GDM1 (cell line): ENCODE measurements at regions not wholly inside any gene's neighbourhood (a gene's known extent, or its start where the extent isn't known, plus 50 kb on each side); places are given as distances from the start of the nearest gene placed in this dataset.
"Not testable (repeated sequence)": the region's sequence is repeated elsewhere in the genome, so short reads cannot be mapped to it uniquely, and the experiment has no call there.

Experiments
- DNase-seq: peaks from one replicate; lab custom pipeline; 2025; lab: John Stamatoyannopoulos, UW

DNA sequence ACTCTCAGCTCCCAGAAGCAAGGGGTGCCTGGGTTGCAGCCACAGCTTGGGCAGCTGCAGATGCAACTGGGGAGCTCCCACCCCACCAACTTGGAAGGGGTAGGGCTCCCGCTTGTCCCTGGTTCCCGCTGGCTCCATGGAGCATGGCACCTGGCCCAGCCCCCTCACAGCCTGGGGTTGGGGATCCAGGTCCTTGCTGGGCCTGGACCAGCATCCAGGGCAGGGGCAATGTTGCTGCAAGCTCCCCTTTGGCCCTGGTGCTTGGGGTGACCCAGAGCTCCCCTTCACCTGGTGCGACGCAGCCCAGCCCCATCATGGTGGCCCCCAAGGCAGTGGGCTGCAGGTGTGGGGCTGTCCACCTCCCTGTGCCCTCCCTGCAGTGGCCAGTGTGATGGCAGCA is 99.6 kb upstream of the FRMD4B start:
- DNase-seq = no peak

- no peak for DNase-seq
Measured at GRCh38 chr3:69484507-69485393, 98.9 kb upstream of the FRMD4B start.

DNA sequence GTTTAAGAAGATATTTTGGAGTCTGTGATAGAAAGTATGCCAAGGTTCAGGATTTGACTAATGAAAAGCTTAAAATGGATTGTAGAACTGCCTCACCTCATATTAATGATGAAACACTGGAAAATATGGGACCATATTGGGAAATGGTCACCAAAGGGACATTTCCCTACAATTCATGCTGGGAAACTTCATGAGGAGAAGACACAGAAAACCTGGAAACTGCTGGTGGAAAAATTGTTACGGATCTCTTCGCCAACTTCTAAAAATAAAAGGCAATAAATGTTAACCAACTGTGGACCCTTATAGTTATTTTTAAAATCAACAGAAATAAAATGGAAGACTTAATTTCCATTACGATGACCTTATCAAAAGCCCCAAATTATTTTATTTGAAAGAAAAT is 97.6 kb upstream of the FRMD4B start:
- DNase-seq = no peak

DNA sequence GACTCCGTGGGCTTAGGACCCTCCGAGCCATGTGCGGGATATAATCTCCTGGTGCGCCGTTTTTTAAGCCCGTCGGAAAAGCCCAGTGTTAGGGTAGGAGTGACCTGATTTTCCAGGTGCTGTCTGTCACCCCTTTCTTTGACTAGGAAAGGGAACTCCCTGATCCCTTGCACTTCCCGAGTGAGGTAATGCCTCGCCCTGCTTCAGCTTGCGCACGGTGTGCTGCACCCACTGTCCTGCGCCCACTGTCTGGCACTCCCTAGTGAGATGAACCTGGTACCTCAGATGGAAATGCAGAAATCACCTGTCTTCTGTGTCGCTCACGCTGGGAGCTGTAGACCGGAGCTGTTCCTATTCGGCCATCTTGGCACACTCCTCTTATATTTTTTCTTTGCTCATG is 95.1 kb upstream of the FRMD4B start:
- DNase-seq = not testable (repeated sequence)

GRCh38 chr3:69474186-69474585 is 88.3 kb upstream of the FRMD4B start:
- no peak for DNase-seq

DNA sequence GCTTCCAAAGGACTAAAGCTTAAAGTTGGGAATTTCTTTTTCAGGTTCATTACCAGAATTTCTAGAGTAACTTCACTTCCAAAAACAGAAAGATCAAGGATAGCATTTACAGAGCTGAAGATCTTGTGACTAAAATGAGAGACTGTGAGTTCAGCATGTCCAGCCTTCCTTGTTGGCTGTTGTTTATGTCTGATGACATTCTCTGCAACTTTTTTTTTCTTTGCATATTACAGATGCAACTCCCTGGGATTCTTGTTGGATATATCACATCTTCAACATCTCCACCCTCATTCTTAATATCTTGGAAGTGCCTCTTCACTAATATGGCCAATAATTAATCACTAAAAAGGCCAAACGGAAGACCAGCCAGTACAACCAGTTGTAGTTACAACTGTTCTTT is 86.2 kb upstream of the FRMD4B start:
- no peak for DNase-seq

GRCh38 chr3:69463531-69463930 is 77.6 kb upstream of the FRMD4B start:
- DNase-seq = no peak

- DNase-seq = no peak
Measured at GRCh38 chr3:69462826-69463100, 76.9 kb upstream of the FRMD4B start.

DNA sequence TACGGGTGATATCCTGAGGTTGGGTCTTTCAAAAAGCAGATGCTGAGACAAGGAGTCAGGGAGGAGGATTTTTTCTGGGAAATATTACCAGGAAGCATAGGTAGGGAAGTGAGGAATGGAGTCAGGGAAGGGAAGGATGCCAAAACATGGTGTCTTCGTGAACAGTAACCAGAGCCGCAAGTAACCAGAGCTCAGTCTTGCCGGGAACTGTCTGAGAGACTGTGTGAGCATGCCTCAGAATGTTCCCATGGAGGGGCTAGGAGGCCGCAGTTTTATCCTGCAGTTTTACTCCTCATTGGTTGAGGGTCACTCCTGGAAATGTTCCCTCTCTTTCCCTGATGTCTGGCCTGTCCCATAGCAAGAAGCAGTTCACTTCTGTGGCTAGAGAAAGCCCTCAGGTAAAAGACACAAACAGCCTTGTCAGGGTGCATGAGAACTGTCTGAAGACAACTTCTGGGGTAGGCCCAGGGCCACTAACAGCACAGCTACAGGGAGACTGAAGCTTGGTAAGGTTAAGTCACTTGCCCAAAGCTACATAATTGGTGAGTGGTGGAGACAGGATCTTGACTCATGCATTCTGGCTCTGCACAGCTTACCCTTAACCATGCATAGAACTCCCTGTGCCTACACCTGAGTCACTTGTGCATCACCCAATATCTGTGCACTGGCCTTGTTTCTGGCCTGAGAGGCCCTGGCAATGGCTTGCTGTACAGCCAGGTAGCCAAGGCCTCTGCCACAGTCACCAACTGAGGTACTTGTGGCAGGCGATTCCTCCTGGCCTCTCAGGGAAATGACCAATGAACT is 76.3 kb upstream of the FRMD4B start:
- DNase-seq = no peak

DNA sequence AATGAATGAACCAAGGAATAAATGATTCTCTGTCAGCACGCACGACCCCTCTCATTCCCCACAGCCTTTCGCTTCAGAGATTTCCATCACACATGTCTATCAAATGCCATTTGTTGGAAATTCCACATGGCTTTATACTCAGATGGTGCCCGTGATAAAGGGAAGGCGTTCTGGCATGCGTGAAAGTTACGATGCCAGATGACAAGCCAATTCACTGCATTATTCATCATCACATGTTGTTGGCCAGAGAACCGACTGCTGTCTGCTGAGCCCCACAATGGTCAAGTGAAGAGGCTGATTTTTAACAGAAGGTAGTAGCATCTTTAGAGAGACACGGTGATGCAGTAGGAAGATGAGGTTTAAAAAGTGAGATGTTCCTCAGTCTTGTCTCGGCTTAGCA is 74.1 kb upstream of the FRMD4B start:
- DNase-seq = no peak

- DNase-seq = peak; percentile 62
Measured at GRCh38 chr3:69458803-69459365, 73.0 kb upstream of the FRMD4B start.

GRCh38 chr3:69456631-69457030 is 70.7 kb upstream of the FRMD4B start:
- DNase-seq = no peak

GRCh38 chr3:69454204-69454787 is 68.4 kb upstream of the FRMD4B start:
- DNase-seq = no peak

DNA sequence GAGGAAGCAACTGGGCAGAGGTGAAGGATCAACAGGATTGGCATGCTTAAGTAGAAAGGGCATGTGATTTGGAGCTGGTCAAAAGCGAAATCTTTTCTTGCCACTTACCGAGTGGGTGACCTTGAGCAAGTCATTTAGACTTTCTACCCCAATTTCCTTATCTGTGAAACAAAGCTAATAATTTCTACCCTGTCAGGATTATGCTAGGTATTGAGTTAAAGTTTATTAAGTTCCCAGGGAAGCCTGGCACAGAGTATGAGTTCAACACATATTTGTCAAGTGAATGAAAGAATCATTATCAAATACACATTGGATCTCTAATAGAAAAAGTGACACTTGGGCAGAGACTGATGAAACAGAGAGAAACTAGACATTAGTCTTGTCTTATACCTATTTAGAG is 66.4 kb upstream of the FRMD4B start:
- DNase-seq = no peak

GRCh38 chr3:69451594-69451993 is 65.7 kb upstream of the FRMD4B start:
- no peak for DNase-seq

DNA sequence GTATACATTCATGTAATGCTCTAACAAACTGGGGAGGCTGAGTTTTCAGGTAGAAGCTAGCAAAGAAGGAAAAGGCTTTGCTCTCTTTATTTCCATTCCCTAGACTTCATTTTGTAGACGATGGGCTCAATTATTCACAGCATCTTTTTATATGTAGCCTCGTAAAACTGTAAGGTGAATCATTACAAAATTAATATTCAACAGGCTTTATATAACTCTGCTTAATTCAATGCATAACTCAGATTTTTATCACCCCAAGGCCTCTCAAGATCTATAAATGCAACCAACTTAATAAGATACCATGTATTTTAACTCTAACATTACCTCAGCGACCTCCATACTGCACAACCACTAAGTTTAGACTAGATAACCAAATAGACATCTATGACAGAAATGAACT is 63.0 kb upstream of the FRMD4B start:
- no peak for DNase-seq

DNA sequence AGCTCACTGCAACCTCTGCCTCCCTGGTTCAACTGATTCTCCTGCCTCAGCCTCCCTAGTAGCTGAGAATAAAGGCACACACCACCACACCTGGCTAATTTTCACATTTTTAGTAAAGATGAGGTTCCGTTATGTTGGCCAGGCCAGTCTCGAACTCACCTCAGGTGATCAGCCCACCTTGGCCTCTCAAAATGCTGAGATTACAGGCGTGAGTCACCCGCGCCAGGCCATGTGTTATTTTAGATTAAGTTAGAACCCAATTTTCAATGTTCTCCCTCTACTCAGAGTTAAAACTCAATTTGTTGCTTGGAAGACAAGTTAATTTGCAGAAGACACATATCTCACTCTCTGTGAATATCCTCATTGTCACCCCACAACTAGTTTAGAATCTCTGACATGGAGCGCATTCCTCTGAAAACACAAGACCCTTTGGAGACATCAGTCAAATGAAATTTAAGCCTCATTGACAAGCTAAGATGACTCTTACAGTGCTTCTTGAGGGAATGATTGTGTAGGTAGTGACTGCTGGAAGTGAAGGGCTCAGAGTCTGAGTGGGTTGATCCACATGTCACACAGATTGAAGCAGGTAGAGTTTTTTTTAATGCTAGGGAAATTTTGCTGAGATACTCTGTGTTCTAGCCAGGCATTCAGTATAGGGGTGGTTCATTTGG is 60.6 kb upstream of the FRMD4B start:
- no peak for DNase-seq

GRCh38 chr3:69445498-69445897 is 59.6 kb upstream of the FRMD4B start:
- DNase-seq = no peak

DNA sequence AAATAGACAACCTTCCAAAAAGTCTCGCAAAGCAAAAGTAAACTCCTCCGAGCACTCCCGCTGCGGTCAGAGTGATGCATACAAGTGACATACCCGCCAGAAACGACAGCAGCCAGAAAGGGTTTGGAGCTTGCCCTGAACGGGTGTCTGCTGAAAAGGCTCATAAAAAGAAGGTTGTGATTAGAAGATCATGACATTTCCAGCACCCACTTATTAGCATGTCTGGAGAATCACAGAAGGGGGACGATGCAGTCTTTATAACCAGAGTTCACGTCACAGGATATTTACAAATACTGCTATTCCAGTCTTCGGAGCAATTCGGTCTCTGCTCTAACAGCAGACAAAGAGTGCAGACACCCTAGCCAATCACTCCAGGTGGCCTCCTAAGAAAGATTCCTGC is 59.1 kb upstream of the FRMD4B start:
- DNase-seq = no peak

DNA sequence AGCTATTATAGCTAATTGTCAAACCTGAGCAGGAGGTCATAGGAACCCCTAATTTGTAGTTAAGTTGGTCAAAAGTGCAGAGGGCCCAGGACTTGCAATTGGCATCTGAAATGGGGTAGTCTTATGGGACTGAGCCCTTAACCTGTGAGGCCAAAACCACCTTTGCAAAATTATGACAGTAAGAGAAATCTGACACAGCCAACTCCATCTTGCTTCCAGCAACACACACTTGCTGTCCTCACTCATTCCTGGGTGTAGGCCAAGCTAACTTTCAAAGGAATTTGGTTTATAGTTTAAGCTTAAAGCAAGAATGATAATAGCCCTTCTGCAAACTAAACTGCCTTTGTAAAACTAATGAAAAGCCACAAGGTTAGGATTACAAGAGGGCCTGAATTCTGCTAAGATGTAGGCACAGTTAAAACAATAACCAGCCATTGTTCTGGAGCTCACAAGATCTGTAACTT is 57.6 kb upstream of the FRMD4B start:
- no peak for DNase-seq

- DNase-seq = no peak
Measured at GRCh38 chr3:69442771-69443311, 57.0 kb upstream of the FRMD4B start.

DNA sequence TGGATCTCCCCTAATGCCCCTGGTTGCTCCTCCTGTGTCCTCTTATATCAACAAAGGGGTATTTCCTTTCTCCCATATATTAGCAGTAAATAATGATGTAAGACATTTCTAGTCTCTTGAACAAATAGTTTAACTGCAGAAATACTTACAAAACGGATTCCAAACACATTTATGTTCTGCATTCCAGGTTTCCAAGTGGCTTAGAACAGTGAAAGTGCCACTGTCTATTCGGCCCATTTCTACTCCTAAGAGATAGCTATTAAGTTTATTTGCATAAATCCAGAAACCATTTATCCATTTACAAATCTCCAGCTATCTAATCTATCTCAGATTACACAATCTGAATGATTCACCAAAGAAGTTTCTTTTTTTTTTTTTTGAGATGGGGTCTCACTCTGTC is 55.8 kb upstream of the FRMD4B start:
- no peak for DNase-seq
